ENCODE measurements at regions not wholly inside any gene's neighbourhood (a gene's known extent, or its start where the extent isn't known, plus 50 kb on each side); places are given as distances from the start of the nearest gene placed in this dataset.

DNA sequence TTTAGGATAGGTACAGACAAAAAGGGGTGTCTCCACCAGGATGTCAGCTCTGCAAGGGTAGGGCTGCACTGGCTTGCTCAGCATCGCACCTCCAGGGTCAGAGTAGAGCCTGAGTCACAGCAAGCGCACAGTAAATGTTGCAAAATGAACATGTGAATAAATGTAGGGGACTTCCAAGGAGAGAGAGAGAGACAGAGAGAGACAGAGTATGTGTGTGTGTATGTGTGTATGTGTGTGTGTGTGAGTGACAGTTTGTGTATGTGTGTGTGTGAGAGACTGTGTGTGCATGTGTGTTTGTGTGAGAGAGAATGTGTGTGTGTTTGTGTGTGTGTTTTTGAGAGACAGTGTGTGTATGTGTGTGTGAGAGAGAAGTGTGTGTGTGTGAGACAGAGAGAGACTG is 163.3 kb downstream of the RPS24 start:
- no peak for TF ChIP-seq CTCF (conservative IDR thresholded peaks at IDR 0.05 in 1 of 2, IDR thresholded peaks at IDR 0.05 in 1 of 2; ENCODE audit: extremely low read depth in 1 of 2, insufficient read depth in 1 of 2, low read depth in 1 of 2, low read length in 2 of 2)
- no peak for TF ChIP-seq EZH2 (IDR thresholded peaks at IDR 0.05; ENCODE audit: borderline replicate concordance, low read length)

Data from mammary epithelial cell (primary cell).